SK-N-DZ (cell line): ENCODE measurements at regions not wholly inside any gene's neighbourhood (a gene's known extent, or its start where the extent isn't known, plus 50 kb on each side); places are given as distances from the start of the nearest gene placed in this dataset.

ENCODE experiments used
- DNase-seq: peaks from one replicate; pipeline ENCODE4 v3.0.0-alpha.2; 2015; ENCODE audit warnings: low spot score

DNA sequence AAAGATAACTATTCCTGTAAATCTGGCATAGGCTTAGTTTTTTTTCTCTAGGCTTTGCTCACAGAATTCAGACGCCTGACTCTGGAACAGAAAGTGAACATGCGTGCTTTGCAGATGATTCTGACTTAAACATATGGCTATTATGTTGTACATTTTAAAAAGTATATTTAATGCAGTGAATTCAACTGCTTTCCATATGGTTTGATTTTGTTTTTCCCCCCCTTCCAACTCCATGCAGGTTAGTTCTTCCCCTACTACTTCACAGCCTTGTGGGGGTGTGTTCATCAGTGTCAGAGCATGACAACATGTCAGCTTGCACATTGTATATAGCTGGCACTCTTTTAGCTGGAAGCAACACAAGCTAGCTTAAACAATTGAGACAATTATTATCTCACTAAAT lies 226.8 kb downstream of the TMEM167A start:
- no peak for DNase-seq

DNA sequence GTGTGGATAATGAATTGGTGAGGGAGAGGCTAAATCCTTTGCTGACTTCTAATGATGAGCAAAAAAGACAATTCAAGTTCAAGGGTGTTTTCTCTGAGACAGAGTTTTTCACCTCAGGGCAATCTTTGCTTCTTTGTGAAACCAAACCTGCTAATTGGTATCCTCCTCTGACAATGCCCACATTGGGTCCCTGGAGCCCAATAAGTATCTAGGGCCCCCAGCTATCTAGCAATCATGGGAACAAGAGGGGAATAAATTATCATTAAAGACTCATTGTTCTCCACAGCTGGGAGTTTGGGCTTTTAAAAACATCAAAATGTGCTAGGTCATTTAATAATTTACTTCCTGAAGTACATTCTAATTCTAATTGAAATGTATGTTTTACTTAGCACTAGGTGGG lies 227.3 kb downstream of the TMEM167A start:
- no peak for DNase-seq

DNA sequence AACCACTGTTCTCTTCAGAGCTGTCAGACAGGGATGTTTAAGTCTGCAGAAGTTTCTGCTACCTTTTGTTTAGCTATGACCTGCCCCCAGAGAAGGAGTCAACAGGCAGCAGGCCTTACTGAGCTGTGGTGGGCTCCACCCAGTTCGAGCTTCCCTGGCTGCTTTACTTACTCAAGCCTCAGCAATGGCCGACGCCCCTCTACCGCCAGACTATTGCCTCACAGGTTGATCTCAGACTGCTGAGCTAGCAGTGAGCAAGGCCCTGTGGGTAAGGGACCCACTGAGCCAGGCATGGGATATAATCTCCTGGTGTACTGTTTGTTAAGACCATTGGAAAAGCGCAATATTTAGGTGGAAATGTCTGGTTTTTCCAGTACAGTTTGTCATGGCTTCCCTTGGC lies 229.6 kb downstream of the TMEM167A start:
- no peak for DNase-seq

- DNase-seq = no peak
Observed at GRCh38 chr5:82839881-82840280, 237.3 kb downstream of the TMEM167A start.

GRCh38 chr5:82835488-82835887 lies 241.7 kb downstream of the TMEM167A start:
- DNase-seq = no peak

DNA sequence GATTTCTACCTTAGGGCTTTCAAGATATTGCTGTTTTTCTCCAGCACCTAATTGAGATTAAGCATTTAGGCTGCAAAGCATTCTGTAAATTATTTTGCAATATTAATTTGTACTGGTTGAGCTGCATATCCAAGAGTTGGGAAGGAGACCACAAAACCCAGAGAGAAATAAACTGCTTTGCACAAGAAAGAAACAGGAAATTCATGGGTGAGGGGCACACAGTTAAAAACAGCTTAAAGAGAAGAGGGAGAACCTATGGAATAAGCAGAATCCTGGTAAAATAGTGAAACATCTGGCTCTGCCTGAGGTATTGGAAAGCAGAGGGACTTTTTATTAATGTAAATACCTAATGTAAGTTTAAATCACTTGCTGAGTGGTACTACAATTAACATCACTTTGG lies 243.0 kb downstream of the TMEM167A start:
- DNase-seq = no peak

DNA sequence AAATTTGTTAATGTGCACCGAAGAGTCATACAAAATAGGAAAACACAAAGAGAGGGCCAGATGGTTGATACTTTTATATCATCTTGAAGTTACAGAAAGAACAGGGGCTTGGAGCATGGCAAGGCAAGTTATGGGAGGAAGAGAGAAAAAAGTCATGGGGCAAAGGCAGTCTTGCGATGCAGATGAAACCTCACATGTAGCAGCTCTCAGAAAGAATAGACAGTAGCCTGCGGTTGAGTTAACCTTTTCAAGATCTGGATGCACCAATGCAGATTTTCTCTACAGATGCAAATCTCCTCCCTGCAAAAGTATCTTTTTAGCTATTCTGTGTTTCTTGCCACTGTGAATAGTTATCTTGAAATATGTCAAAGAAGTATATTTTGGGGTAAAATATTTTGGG lies 243.9 kb downstream of the TMEM167A start:
- no peak for DNase-seq

GRCh38 chr5:82832445-82832844 lies 244.7 kb downstream of the TMEM167A start:
- no peak for DNase-seq

- DNase-seq = no peak
Observed at GRCh38 chr5:82828211-82828610, 249.0 kb downstream of the TMEM167A start.

DNA sequence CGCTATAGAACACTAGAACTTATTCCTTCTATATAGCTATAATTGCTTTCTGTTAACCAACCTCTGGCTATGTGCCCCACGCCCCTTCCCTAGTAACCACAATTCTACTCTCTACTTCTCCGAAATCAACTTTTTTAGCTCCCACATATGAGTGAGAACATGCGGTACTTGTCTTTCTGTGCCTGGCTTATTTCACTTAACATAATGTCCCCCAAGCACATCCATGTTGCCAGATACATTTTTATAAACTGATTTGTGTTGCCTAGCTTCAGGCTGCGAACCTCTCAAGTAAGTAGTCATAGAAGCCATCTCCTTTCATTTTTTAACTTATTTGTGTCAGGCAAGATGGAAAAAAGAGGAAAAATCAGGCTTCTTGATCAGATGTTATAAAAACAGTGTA lies 249.5 kb downstream of the TMEM167A start:
- peak; percentile 28 for DNase-seq

DNA sequence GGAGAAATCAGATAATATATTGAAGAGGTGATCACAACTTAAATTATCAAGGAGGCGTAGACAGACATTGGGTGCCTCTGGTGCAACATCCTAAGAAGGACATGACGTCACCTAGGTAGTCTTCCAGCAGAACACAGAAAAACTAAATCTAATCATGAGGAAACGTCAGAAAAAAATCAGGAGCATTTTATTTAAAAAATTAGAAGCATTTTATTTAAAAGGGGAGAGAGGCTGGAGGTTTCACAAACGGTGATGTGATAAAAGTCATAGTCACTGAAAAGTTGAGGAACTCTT lies 254.6 kb downstream of the TMEM167A start:
- no peak for DNase-seq

GRCh38 chr5:82821846-82822633 lies 255.2 kb downstream of the TMEM167A start:
- DNase-seq = no peak

DNA sequence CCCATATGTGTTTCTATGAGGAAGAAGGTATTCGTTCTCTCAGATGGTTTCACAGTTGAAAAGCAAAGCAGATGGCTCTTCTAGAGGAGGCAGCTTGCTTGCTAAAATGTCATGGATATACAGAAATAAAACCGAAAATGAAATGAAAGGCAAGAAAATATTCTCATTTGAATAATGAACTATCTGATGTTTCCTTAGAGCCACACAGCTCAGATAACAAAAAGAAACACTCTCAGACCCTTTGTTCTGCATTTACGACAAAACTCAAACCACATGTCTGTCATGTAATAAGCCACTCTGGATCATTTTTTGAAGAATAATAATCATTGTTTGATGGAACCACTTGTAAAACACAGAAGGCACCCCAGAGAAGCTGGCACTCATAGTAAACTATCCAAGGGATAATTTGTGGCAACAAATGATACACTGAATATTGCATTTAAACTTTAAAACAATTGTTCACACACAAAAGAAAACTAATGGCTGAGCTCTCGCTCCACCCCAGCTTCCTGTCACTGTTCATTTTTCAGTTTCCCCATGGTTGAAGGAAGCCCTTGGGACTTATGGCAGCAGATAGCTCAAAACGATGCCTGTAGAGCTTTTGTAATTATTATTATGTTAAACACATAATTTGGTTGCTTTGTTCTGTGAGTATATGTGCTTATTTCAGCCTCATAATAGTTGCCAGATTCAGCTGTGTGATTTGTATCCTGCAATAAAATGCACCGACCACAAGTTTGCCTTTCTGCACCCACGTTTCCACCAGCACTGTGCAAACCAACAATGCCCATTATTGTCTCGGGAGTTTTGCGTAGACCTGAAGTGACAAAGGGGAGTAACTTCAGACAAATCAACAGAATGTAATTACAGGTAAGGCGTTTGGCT lies 256.0 kb downstream of the TMEM167A start:
- DNase-seq = no peak

DNA sequence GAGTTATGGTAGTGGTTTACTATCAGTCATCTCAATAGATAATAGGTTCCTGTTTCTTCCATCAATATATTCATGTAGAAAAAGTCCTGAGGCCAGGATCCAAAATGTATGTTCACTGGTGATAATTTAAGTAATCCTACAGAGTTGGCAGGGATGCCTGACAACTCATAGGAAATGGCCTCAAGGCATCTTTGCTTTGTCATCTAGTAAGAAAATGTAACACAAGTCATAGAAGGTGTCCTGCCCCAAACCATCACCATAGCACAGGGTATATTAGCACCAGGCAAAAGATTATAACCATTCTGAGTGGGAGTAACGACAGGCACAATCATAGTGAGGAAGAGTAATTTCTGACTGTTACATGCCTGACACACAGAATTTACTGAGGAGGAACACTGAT lies 257.0 kb downstream of the TMEM167A start:
- no peak for DNase-seq

GRCh38 chr5:82817897-82818676 lies 259.1 kb downstream of the TMEM167A start:
- DNase-seq = no peak

GRCh38 chr5:82816926-82817325 lies 260.3 kb downstream of the TMEM167A start:
- DNase-seq = no peak

DNA sequence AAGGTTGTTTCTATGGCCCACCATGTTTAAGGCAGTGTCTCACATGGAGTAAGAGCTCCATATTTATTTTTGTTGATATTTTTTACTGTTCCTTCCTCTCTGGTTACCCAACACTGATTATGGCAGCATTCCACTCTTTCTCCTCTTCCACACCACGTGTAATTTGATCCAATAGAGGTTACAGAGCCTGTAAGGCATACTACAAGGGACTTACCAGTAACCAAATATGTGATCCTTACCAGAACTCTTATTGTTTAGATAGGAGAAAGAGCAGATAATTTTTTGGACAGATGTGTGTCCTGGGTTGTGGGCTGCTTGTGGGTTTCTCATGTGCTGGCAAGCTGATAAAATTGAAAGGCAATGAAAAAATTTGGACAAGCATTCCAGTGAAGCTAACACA lies 261.3 kb downstream of the TMEM167A start:
- DNase-seq = no peak

DNA sequence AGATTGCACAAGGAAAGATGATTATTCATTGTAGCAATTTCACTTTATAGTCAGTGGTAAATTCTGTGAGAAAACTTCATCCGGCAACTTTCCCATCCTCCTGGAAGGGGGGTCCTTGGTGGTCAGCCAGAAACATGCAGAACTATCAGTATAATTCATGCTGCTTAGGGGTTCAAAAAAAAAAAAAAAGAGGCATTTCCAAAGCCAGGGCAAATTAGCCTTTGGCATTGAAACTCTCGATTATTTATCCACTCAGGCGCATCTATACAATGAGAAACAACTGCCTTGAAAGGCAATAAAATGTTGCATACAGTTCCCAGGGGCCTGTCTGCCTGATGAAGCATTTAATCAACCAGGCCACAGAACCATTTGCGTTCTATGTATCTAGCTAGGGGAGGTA lies 263.3 kb downstream of the TMEM167A start:
- no peak for DNase-seq

DNA sequence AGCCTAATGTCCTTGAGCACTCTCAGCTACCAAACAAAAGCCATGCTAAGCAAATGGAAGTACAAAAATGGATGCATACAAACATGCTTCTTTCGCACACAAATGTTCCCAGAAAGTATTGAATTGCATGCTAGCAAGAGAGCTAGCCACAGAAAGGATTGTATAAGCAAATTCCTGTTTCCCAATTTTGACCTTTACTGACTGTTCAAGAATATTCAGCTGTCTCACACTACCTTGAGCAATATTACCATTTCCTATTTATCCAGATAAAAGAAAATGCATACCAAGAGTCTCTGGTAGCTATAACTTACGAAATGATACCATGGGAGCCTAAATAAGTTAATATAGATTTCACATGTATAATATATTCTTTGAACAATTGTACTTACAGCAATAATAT lies 264.6 kb downstream of the TMEM167A start:
- DNase-seq = no peak

DNA sequence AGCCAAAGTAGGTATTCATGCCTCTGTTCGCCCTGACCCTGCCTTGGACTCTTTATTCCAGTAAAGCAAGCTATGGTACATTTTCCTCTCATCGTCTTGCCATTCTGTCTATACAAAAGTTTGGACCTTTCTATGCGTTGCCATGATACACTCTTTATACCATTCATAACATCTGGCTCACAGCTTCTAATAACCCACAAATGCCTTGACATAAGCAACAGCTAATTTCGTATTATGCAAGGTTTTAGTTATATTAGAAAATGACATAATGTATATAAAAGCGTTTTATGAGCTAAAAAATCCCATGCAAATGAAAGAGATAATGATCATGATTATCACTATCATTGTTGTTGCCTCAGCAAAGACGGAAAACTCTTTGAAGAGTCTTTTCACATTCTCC lies 265.7 kb downstream of the TMEM167A start:
- no peak for DNase-seq

DNA sequence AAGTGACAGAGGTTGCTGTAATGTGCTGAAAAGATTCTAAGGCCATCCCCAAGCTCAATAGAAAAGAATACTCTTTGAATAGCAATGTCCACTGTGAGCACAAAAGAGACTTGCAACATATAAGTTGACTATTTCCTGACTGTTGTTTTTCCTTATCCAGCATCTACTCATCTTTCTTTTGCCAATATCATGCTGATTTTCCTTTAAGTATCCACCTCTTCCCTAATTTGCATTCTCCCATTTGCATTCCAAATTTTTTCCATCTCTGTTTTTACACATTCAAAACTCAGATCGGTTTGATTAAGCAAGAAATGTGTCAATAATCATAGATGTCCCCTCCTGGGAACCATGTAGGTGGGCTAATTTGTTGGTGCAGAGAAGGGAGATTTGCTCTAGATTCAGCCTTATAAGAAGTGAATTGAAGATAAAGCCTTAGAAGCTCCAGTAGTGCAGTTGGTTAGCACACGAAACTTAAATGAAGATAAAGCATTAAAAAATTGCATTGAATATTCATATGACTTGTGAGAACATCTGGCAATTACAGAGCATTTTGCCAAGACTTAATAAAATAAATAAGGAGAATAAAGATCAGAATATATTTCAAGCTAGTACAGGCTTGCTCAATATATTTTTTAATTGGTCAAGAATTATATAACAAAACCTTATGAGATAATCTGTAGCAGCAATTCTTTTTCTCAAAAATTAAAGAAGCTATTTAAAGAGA lies 267.6 kb downstream of the TMEM167A start:
- no peak for DNase-seq

GRCh38 chr5:82808960-82809359 lies 268.2 kb downstream of the TMEM167A start:
- DNase-seq = no peak
